Loucy (cell line): ENCODE measurements at regions not wholly inside any gene's neighbourhood (a gene's known extent, or its start where the extent isn't known, plus 50 kb on each side); places are given as distances from the start of the nearest gene placed in this dataset.

Experiments used
- CTCF ChIP-seq: fragments of 200-600 bp; sonication (generic); conservative IDR thresholded peaks from 2 replicates; pipeline ENCODE4 v1.5.1; 2014; ENCODE audit warnings: mild to moderate bottlenecking, antibody characterized with exemption, low read length
- EZH2phosphoT487 ChIP-seq: fragments of 200-600 bp; IDR thresholded peaks from 2 replicates; pipeline ENCODE4 v1.6.1; 2018; ENCODE audit warnings: antibody characterized with exemption, mild to moderate bottlenecking, moderate library complexity, borderline replicate concordance

DNA sequence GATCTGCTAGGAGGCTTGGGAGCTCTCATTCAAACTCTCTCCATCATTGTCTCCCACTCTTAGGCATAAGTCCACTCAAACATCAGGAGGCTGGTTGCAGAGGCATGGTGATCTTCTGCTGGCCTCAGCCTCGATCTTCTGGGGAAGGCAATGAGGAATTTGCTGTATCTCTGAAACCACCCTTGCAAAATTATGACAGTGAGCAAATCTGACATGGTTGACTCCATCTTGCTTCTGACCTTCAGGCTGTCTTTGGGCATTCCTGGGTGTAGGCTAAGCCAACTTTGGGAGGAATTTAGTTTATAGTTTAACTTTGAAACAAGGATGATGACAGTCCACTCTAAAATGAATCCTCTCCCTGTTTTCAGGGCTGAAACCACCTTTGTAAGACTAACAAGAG lies 84.1 kb upstream of the ABCC4 start:
- TF ChIP-seq CTCF: no peak
- no peak for TF ChIP-seq EZH2phosphoT487
